HL-60 (cell line): ENCODE measurements at regions not wholly inside any gene's neighbourhood (a gene's known extent, or its start where the extent isn't known, plus 50 kb on each side); places are given as distances from the start of the nearest gene placed in this dataset.

Source experiments
- DNase-seq, 2 experiments: peaks; one replicate each; pipeline ENCODE4 v3.0.0-alpha.2; 2010 to 2020; ENCODE audit warnings: low read depth in 1 of 2, low spot score in 1 of 2
- H3K27ac ChIP-seq: fragments of 250-450 bp; sonication (Bioruptor Pico); replicated peaks from 2 replicates; pipeline ENCODE4 v1.5.1; 2020; ENCODE audit warnings: mild to moderate bottlenecking, moderate library complexity
- H3K27me3 ChIP-seq: fragments of 250-450 bp; sonication (Bioruptor Pico); 2 replicates; pipeline ENCODE4 v1.5.1; 2021; ENCODE audit warnings: mild to moderate bottlenecking, moderate library complexity; ENCODE audit not compliant: insufficient read depth, poor library complexity, severe bottlenecking
- H3K4me3 ChIP-seq: replicated peaks from 2 replicates; pipeline ENCODE4 v1.5.1; 2011; ENCODE audit warnings: mild to moderate bottlenecking, control low read depth, low read length; ENCODE audit not compliant: insufficient read depth
- CTCF ChIP-seq: IDR thresholded peaks from one replicate; pipeline ENCODE4 v1.5.1; 2011; ENCODE audit warnings: low read length, control low read depth, inconsistent platforms; ENCODE audit not compliant: insufficient read depth
- GABPA ChIP-seq: IDR thresholded peaks from 2 replicates; pipeline ENCODE4 v1.6.1; 2012; ENCODE audit warnings: low read depth
- POLR2AphosphoS5 ChIP-seq: IDR thresholded peaks from 2 replicates; pipeline ENCODE4 v1.6.1; 2012; ENCODE audit warnings: low read depth
- REST ChIP-seq: IDR thresholded peaks from 2 replicates; pipeline ENCODE4 v1.6.1; 2012; ENCODE audit warnings: low read depth; ENCODE audit not compliant: insufficient replicate concordance
- SPI1 ChIP-seq: IDR thresholded peaks from 2 replicates; pipeline ENCODE4 v1.6.1; 2012; ENCODE audit warnings: low read depth, mild to moderate bottlenecking, borderline replicate concordance

- Histone ChIP-seq H3K27ac (no peak overlapping the region), H3K27me3 (no peaks in the 10 kb centered on the region), H3K4me3 (no peak overlapping the region)
- TF ChIP-seq POLR2AphosphoS5 = no peak
- TF ChIP-seq REST = no peak
- TF ChIP-seq GABPA = no peak
- TF ChIP-seq CTCF = no peak
- TF ChIP-seq SPI1 = no peak
- DNase-seq = no peak
Measured at GRCh38 chr2:2804528-2804927, 473.5 kb upstream of the MYT1L start.

GRCh38 chr2:2801458-2801857, 470.4 kb upstream of the MYT1L start:
- DNase-seq = no peak
- no peak overlapping the region for H3K4me3 ChIP-seq
- H3K27me3 ChIP-seq = no peaks in the 10 kb centered on the region
- no peak overlapping the region for H3K27ac ChIP-seq
- TF ChIP-seq POLR2AphosphoS5 (no peak), REST (no peak), GABPA (no peak), CTCF (no peak), SPI1 (no peak)

GRCh38 chr2:2800697-2801096, 469.6 kb upstream of the MYT1L start:
- DNase-seq = no peak

More at GRCh38 chr2:2800697-2801096, 469.6 kb upstream of the MYT1L start:
- no peak overlapping the region for H3K4me3 ChIP-seq
- TF ChIP-seq GABPA = no peak
- TF ChIP-seq POLR2AphosphoS5 = no peak
- no peak for TF ChIP-seq SPI1
- TF ChIP-seq CTCF = no peak
- TF ChIP-seq REST = no peak
- no peaks in the 10 kb centered on the region for H3K27me3 ChIP-seq
- H3K27ac ChIP-seq = no peak overlapping the region
